ENCODE measurements at regions not wholly inside any gene's neighbourhood (a gene's known extent, or its start where the extent isn't known, plus 50 kb on each side); places are given as distances from the start of the nearest gene placed in this dataset.
A peak's percentile ranks its signal among the peaks of the same experiment; 100 is the strongest.

DNA sequence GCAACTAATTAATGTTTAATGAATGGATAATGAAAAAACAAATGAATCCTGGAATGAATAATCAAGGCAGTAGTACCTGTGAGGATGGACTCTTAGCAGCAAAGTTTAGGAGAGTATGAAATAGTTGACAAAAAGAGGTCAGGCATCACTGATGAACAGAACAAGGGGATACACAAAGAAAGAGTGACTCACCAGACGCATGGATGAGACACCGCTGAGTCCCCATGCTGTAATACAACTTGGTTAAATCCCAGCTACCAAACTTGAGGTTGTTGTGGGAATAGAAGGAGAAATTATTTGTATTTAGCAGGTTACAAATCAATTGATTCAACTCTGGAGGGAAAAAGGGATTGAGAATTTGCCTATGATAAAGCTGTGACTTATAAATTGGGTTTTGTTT lies 976.9 kb upstream of the TENM4 start:
- Histone ChIP-seq H3K27ac (ENCODE audit: low read depth in 2 of 2, low read length in 2 of 2) (no peak overlapping the region), H3K4me3 (ENCODE audit: low read length in 3 of 3) (no peak overlapping the region), H3K9me3 (ENCODE audit: control insufficient read depth in 2 of 3, insufficient read depth in 1 of 3, low read length in 3 of 3) (no peaks in the 10 kb centered on the region), H3K36me3 (ENCODE audit: control insufficient read depth in 2 of 3, insufficient read depth in 3 of 3, low read length in 3 of 3) (no peaks in the 10 kb centered on the region), H3K27me3 (ENCODE audit: control insufficient read depth, insufficient read depth, low read length) (no peaks in the 10 kb centered on the region), H3K9ac (ENCODE audit: low read length in 3 of 3) (no peak overlapping the region), H3K4me1 (ENCODE audit: control insufficient read depth in 2 of 3, insufficient read depth in 2 of 3, low read depth in 1 of 3, low read length in 3 of 3) (no peaks in the 10 kb centered on the region)
- TF ChIP-seq, protein P1, sequence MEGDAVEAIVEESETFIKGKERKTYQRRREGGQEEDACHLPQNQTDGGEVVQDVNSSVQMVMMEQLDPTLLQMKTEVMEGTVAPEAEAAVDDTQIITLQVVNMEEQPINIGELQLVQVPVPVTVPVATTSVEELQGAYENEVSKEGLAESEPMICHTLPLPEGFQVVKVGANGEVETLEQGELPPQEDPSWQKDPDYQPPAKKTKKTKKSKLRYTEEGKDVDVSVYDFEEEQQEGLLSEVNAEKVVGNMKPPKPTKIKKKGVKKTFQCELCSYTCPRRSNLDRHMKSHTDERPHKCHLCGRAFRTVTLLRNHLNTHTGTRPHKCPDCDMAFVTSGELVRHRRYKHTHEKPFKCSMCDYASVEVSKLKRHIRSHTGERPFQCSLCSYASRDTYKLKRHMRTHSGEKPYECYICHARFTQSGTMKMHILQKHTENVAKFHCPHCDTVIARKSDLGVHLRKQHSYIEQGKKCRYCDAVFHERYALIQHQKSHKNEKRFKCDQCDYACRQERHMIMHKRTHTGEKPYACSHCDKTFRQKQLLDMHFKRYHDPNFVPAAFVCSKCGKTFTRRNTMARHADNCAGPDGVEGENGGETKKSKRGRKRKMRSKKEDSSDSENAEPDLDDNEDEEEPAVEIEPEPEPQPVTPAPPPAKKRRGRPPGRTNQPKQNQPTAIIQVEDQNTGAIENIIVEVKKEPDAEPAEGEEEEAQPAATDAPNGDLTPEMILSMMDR (IDR thresholded peaks at IDR 0.05; ENCODE audit: borderline replicate concordance, extremely low read depth, insufficient read depth) = no peak
- intact Hi-C loops (cut with DNase I) = no loop called here
- DNase-seq = no peak
- FAIRE-seq = no peak

DNA sequence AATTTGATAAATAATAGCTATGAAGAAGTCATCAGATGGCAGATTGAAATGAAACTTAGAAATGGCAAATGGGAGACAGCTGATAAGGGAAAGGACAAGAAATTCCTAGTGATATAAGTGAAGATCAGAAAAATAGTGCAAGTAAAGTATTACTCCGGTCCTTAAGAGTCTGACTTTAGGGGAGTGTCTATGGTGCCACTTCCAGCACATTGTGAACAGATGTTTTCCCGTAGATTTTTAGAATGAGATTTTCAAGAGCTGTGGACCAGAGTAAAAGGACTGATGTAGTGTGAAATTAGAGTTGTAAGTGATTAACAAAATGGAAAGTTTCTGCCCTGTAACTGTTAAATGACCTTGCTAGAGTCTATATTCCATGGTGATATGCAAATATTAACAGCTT lies 974.8 kb upstream of the TENM4 start:
- Histone ChIP-seq H3K36me3 (ENCODE audit: control insufficient read depth in 2 of 3, insufficient read depth in 3 of 3, low read length in 3 of 3) (no peaks in the 10 kb centered on the region), H3K4me1 (ENCODE audit: control insufficient read depth in 2 of 3, insufficient read depth in 2 of 3, low read depth in 1 of 3, low read length in 3 of 3) (no peaks in the 10 kb centered on the region), H3K9ac (ENCODE audit: low read length in 3 of 3) (no peak overlapping the region), H3K27me3 (ENCODE audit: control insufficient read depth, insufficient read depth, low read length) (no peaks in the 10 kb centered on the region), H3K9me3 (ENCODE audit: control insufficient read depth in 2 of 3, insufficient read depth in 1 of 3, low read length in 3 of 3) (no peaks in the 10 kb centered on the region), H3K27ac (ENCODE audit: low read depth in 2 of 2, low read length in 2 of 2) (no peak overlapping the region), H3K4me3 (ENCODE audit: low read length in 3 of 3) (no peak overlapping the region)
- intact Hi-C loops (cut with DNase I) = no loop called here
- FAIRE-seq (no peak), DNase-seq (no peak)
- TF ChIP-seq, protein P1 (IDR thresholded peaks at IDR 0.05; ENCODE audit: borderline replicate concordance, extremely low read depth, insufficient read depth) = no peak

DNA sequence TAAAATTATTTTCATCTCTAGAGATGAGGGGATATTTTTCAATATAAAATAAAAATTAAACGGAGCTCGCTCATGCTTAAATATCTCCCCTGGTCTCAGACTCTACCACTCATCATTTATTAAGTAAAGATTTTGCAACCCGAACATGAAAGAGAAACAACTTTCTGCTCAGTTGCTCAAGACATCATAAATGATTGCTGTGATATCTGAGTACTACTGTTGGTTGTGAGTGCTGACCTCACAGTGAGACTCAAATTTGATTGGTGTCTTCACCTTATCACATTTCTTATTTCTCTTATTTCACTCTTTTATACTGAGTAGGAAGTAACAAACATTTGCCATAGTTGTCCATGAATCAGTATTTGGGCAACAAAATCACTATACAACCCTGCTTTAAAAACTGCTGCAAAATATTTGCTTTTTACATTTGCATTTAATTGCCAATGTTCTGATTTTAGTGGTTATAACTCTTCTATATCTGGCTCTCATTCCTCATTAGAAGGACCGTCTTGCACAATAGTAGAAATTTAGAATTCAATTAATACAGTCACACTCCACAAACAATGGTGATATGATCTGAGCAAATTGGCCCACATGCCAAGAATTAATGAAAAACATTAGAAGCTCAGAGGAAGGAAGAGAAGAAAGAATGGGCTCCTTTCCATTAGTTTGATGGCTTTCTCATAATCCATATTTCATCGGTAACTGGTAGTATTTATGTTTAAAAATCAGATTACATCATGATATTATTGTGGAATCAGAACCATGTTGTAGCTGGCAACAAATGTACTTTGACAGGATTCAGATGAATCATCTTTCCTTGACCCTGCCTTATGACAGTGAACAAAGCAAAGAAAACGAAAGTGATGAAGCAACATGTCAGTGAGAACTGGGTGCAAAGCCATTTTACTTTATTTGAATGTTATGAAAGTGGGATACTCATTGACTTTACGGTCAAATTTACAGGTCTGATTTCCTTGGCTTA lies 973.6 kb upstream of the TENM4 start:
- H3K27ac ChIP-seq (ENCODE audit: low read depth in 2 of 2, low read length in 2 of 2) = no peak overlapping the region
- peak in 1 of 5 donors; percentile 1 for DNase-seq
- no peaks in the 10 kb centered on the region for H3K4me1 ChIP-seq (ENCODE audit: control insufficient read depth in 2 of 3, insufficient read depth in 2 of 3, low read depth in 1 of 3, low read length in 3 of 3)
- H3K9me3 ChIP-seq (ENCODE audit: control insufficient read depth in 2 of 3, insufficient read depth in 1 of 3, low read length in 3 of 3) = no peaks in the 10 kb centered on the region
- no peaks in the 10 kb centered on the region for H3K27me3 ChIP-seq (ENCODE audit: control insufficient read depth, insufficient read depth, low read length)
- no peaks in the 10 kb centered on the region for H3K36me3 ChIP-seq (ENCODE audit: control insufficient read depth in 2 of 3, insufficient read depth in 3 of 3, low read length in 3 of 3)
- H3K9ac ChIP-seq (ENCODE audit: low read length in 3 of 3) = no peak overlapping the region
- intact Hi-C loops (cut with DNase I) = no loop called here
- TF ChIP-seq, protein P1 (IDR thresholded peaks at IDR 0.05; ENCODE audit: borderline replicate concordance, extremely low read depth, insufficient read depth) = no peak
- FAIRE-seq = no peak
- H3K4me3 ChIP-seq (ENCODE audit: low read length in 3 of 3) = no peak overlapping the region
